ENCODE measurements at regions not wholly inside any gene's neighbourhood (a gene's known extent, or its start where the extent isn't known, plus 50 kb on each side); places are given as distances from the start of the nearest gene placed in this dataset.

GRCh38 chr4:16977081-16977480 is 78.6 kb upstream of the LDB2 start:
- no peak overlapping the region for H2AK5ac ChIP-seq (ENCODE audit: low read depth, low read length)
- H3K27ac ChIP-seq (replicated peaks; ENCODE audit: low read length): no peak overlapping the region
- no peak overlapping the region for H4K8ac ChIP-seq (ENCODE audit: low read depth, low read length)
- H3K14ac ChIP-seq (ENCODE audit: low read length): no peak overlapping the region
- no peak overlapping the region for H3K18ac ChIP-seq (ENCODE audit: low read length)
- no peak overlapping the region for H2AFZ ChIP-seq (ENCODE audit: low read length)
- H3K9me3 ChIP-seq (replicated peaks in 1 of 2; ENCODE audit: control insufficient read depth in 2 of 2, insufficient read depth in 1 of 2, low read depth in 1 of 2, low read length in 2 of 2): no peaks in the 10 kb centered on the region
- no peaks in the 10 kb centered on the region for H3K4me1 ChIP-seq (ENCODE audit: control insufficient read depth in 2 of 2, insufficient read depth in 1 of 2, low read depth in 1 of 2, low read length in 2 of 2)
- no peak overlapping the region for H3K4me2 ChIP-seq (ENCODE audit: insufficient read depth, low read length, poor library complexity, severe bottlenecking)
- H3K36me3 ChIP-seq (replicated peaks in 1 of 2; ENCODE audit: control insufficient read depth in 2 of 2, insufficient read depth in 2 of 2, low read length in 2 of 2): no peaks in the 10 kb centered on the region
- no peak overlapping the region for H3K9ac ChIP-seq (ENCODE audit: low read depth, low read length, poor library complexity)
- no peak overlapping the region for H2BK15ac ChIP-seq (ENCODE audit: low read length)
- H3K27me3 ChIP-seq (ENCODE audit: control insufficient read depth in 3 of 3, insufficient read depth in 3 of 3, low read depth in 1 of 3, low read length in 3 of 3): no peaks in the 10 kb centered on the region
- no peak overlapping the region for H2BK5ac ChIP-seq (ENCODE audit: low read length)
- H2BK12ac ChIP-seq (ENCODE audit: low read length): no peak overlapping the region
- no peaks in the 10 kb centered on the region for H3K79me1 ChIP-seq (ENCODE audit: low read depth, low read length)
- DNase-seq (ENCODE audit: low spot score): no peak
- H2BK120ac ChIP-seq (ENCODE audit: low read depth, low read length): no peak overlapping the region
- no peak overlapping the region for H4K91ac ChIP-seq (ENCODE audit: low read depth, low read length, poor library complexity)
- H3K23ac ChIP-seq (ENCODE audit: low read depth, low read length, poor library complexity): no peak overlapping the region
- no peak overlapping the region for H3K4ac ChIP-seq (ENCODE audit: low read length)
- H3K4me3 ChIP-seq (ENCODE audit: low read length in 2 of 2): no peak overlapping the region

- H3K4me2 ChIP-seq (ENCODE audit: insufficient read depth, low read length, poor library complexity, severe bottlenecking): no peak overlapping the region
- H2BK120ac ChIP-seq (ENCODE audit: low read depth, low read length): no peak overlapping the region
- no peaks in the 10 kb centered on the region for H3K79me1 ChIP-seq (ENCODE audit: low read depth, low read length)
- H3K18ac ChIP-seq (ENCODE audit: low read length): no peak overlapping the region
- no peak overlapping the region for H2AK5ac ChIP-seq (ENCODE audit: low read depth, low read length)
- H3K36me3 ChIP-seq (replicated peaks in 1 of 2; ENCODE audit: control insufficient read depth in 2 of 2, insufficient read depth in 2 of 2, low read length in 2 of 2): no peaks in the 10 kb centered on the region
- H3K9me3 ChIP-seq (replicated peaks in 1 of 2; ENCODE audit: control insufficient read depth in 2 of 2, insufficient read depth in 1 of 2, low read depth in 1 of 2, low read length in 2 of 2): no peaks in the 10 kb centered on the region
- no peak overlapping the region for H3K27ac ChIP-seq (replicated peaks; ENCODE audit: low read length)
- no peaks in the 10 kb centered on the region for H3K27me3 ChIP-seq (ENCODE audit: control insufficient read depth in 3 of 3, insufficient read depth in 3 of 3, low read depth in 1 of 3, low read length in 3 of 3)
- no peak overlapping the region for H4K91ac ChIP-seq (ENCODE audit: low read depth, low read length, poor library complexity)
- H4K8ac ChIP-seq (ENCODE audit: low read depth, low read length): no peak overlapping the region
- H3K4me3 ChIP-seq (ENCODE audit: low read length in 2 of 2): no peak overlapping the region
- no peaks in the 10 kb centered on the region for H3K4me1 ChIP-seq (ENCODE audit: control insufficient read depth in 2 of 2, insufficient read depth in 1 of 2, low read depth in 1 of 2, low read length in 2 of 2)
- DNase-seq (ENCODE audit: low spot score): no peak
- H2BK5ac ChIP-seq (ENCODE audit: low read length): no peak overlapping the region
- H2BK15ac ChIP-seq (ENCODE audit: low read length): no peak overlapping the region
- WGBS, 2 donors (ENCODE audit: extremely low coverage in 2 of 2, insufficient read length in 2 of 2, insufficient replicate concordance in 1 of 2): no CpG with 5 or more reads among the region's 8 CpGs
- H3K23ac ChIP-seq (ENCODE audit: low read depth, low read length, poor library complexity): no peak overlapping the region
- peak overlapping the region; percentile 62 for H2AFZ ChIP-seq (ENCODE audit: low read length)
- H2BK12ac ChIP-seq (ENCODE audit: low read length): no peak overlapping the region
- no peak overlapping the region for H3K14ac ChIP-seq (ENCODE audit: low read length)
- H3K4ac ChIP-seq (ENCODE audit: low read length): no peak overlapping the region
- peak overlapping the region; percentile 0 for H3K9ac ChIP-seq (ENCODE audit: low read depth, low read length, poor library complexity)
These were observed 71.3 kb upstream of the LDB2 start for GRCh38 chr4:16969696-16970135.

GRCh38 chr4:16967722-16968121 is 69.3 kb upstream of the LDB2 start:
- no peak overlapping the region for H4K8ac ChIP-seq (ENCODE audit: low read depth, low read length)
- no peak overlapping the region for H3K4me3 ChIP-seq (ENCODE audit: low read length in 2 of 2)
- no peak overlapping the region for H3K14ac ChIP-seq (ENCODE audit: low read length)
- H4K91ac ChIP-seq (ENCODE audit: low read depth, low read length, poor library complexity): no peak overlapping the region
- DNase-seq (ENCODE audit: low spot score): no peak
- no peak overlapping the region for H2BK5ac ChIP-seq (ENCODE audit: low read length)
- H3K27ac ChIP-seq (replicated peaks; ENCODE audit: low read length): no peak overlapping the region
- no peak overlapping the region for H2BK12ac ChIP-seq (ENCODE audit: low read length)
- no peak overlapping the region for H3K4ac ChIP-seq (ENCODE audit: low read length)
- H3K27me3 ChIP-seq (ENCODE audit: control insufficient read depth in 3 of 3, insufficient read depth in 3 of 3, low read depth in 1 of 3, low read length in 3 of 3): no peaks in the 10 kb centered on the region
- no peak overlapping the region for H2AK5ac ChIP-seq (ENCODE audit: low read depth, low read length)
- no peaks in the 10 kb centered on the region for H3K36me3 ChIP-seq (replicated peaks in 1 of 2; ENCODE audit: control insufficient read depth in 2 of 2, insufficient read depth in 2 of 2, low read length in 2 of 2)
- no peak overlapping the region for H2BK120ac ChIP-seq (ENCODE audit: low read depth, low read length)
- H3K79me1 ChIP-seq (ENCODE audit: low read depth, low read length): no peaks in the 10 kb centered on the region
- no peaks in the 10 kb centered on the region for H3K9me3 ChIP-seq (replicated peaks in 1 of 2; ENCODE audit: control insufficient read depth in 2 of 2, insufficient read depth in 1 of 2, low read depth in 1 of 2, low read length in 2 of 2)
- no peaks in the 10 kb centered on the region for H3K4me1 ChIP-seq (ENCODE audit: control insufficient read depth in 2 of 2, insufficient read depth in 1 of 2, low read depth in 1 of 2, low read length in 2 of 2)
- WGBS, 2 donors (ENCODE audit: extremely low coverage in 2 of 2, insufficient read length in 2 of 2, insufficient replicate concordance in 1 of 2): no CpG with 5 or more reads among the region's 5 CpGs
- no peak overlapping the region for H3K23ac ChIP-seq (ENCODE audit: low read depth, low read length, poor library complexity)
- no peak overlapping the region for H2BK15ac ChIP-seq (ENCODE audit: low read length)
- no peak overlapping the region for H3K4me2 ChIP-seq (ENCODE audit: insufficient read depth, low read length, poor library complexity, severe bottlenecking)
- no peak overlapping the region for H3K9ac ChIP-seq (ENCODE audit: low read depth, low read length, poor library complexity)
- H3K18ac ChIP-seq (ENCODE audit: low read length): peak overlapping the region; percentile 5
- no peak overlapping the region for H2AFZ ChIP-seq (ENCODE audit: low read length)

- Histone ChIP-seq H3K79me1 (ENCODE audit: low read depth, low read length) (no peaks in the 10 kb centered on the region), H2AFZ (ENCODE audit: low read length) (no peak overlapping the region), H3K27me3 (ENCODE audit: control insufficient read depth in 3 of 3, insufficient read depth in 3 of 3, low read depth in 1 of 3, low read length in 3 of 3) (no peaks in the 10 kb centered on the region), H2BK5ac (ENCODE audit: low read length) (no peak overlapping the region), H3K9ac (ENCODE audit: low read depth, low read length, poor library complexity) (no peak overlapping the region), H3K27ac (replicated peaks; ENCODE audit: low read length) (no peak overlapping the region), H3K23ac (ENCODE audit: low read depth, low read length, poor library complexity) (no peak overlapping the region), H2AK5ac (ENCODE audit: low read depth, low read length) (no peak overlapping the region), H3K4ac (ENCODE audit: low read length) (no peak overlapping the region), H3K4me2 (ENCODE audit: insufficient read depth, low read length, poor library complexity, severe bottlenecking) (no peak overlapping the region), H3K4me3 (ENCODE audit: low read length in 2 of 2) (no peak overlapping the region), H2BK12ac (ENCODE audit: low read length) (no peak overlapping the region), H4K8ac (ENCODE audit: low read depth, low read length) (no peak overlapping the region), H2BK15ac (ENCODE audit: low read length) (no peak overlapping the region), H3K18ac (ENCODE audit: low read length) (no peak overlapping the region), H4K91ac (ENCODE audit: low read depth, low read length, poor library complexity) (no peak overlapping the region), H3K9me3 (replicated peaks in 1 of 2; ENCODE audit: control insufficient read depth in 2 of 2, insufficient read depth in 1 of 2, low read depth in 1 of 2, low read length in 2 of 2) (peaks cover 0 to 4% of the 10 kb centered on the region in 2 donors), H3K36me3 (replicated peaks in 1 of 2; ENCODE audit: control insufficient read depth in 2 of 2, insufficient read depth in 2 of 2, low read length in 2 of 2) (no peaks in the 10 kb centered on the region), H3K14ac (ENCODE audit: low read length) (no peak overlapping the region), H2BK120ac (ENCODE audit: low read depth, low read length) (no peak overlapping the region), H3K4me1 (ENCODE audit: control insufficient read depth in 2 of 2, insufficient read depth in 1 of 2, low read depth in 1 of 2, low read length in 2 of 2) (no peaks in the 10 kb centered on the region)
- no CpG with 5 or more reads among the region's 1 CpG for WGBS, 2 donors (ENCODE audit: extremely low coverage in 2 of 2, insufficient read length in 2 of 2, insufficient replicate concordance in 1 of 2)
- DNase-seq (ENCODE audit: low spot score): no peak
These were observed 60.9 kb upstream of the LDB2 start for GRCh38 chr4:16959305-16959704.

Data from neuronal stem cell (in vitro differentiated cells).